AG04450 (cell line): ENCODE measurements at regions not wholly inside any gene's neighbourhood (a gene's known extent, or its start where the extent isn't known, plus 50 kb on each side); places are given as distances from the start of the nearest gene placed in this dataset.
"Not testable (repeated sequence)": the region's sequence is repeated elsewhere in the genome, so short reads cannot be mapped to it uniquely, and the experiment has no call there.

Experiments used
- CTCF ChIA-PET: fragments of 300-600, 350-600 bp; formaldehyde crosslinking; extraction: SDS; loops from one replicate; lab custom pipeline; 2022; ENCODE audit warnings: antibody characterized with exemption, inconsistent platforms; lab: Charles Lee
- POLR2A ChIA-PET: fragments of 350-600 bp; formaldehyde crosslinking; extraction: SDS; loops from one replicate; lab custom pipeline; 2021; ENCODE audit warnings: antibody characterized with exemption, inconsistent platforms; lab: Yijun Ruan, JAX
- DNase-seq: peaks from one replicate; pipeline ENCODE4 v3.0.0-alpha.2; 2011; ENCODE audit warnings: low read depth, low spot score
- H3K27ac ChIP-seq: one replicate; pipeline ENCODE4 v1.5.1; 2012; ENCODE audit warnings: low read depth, low read length, control low read depth
- H3K27me3 ChIP-seq: one replicate; pipeline ENCODE4 v1.6.0; 2012; ENCODE audit warnings: low read length; ENCODE audit not compliant: control insufficient read depth, insufficient read depth
- H3K4me3 ChIP-seq: 2 replicates; pipeline ENCODE4 v1.5.1; 2011; ENCODE audit warnings: mild to moderate bottlenecking, low read depth, low read length, control low read depth
- H3K9me3 ChIP-seq: 2 replicates; pipeline ENCODE4 v1.5.1; 2012; ENCODE audit warnings: low read length; ENCODE audit not compliant: control insufficient read depth, insufficient read depth
- CTCF ChIP-seq: IDR thresholded peaks from 2 replicates; pipeline ENCODE4 v1.5.1; 2011; ENCODE audit warnings: low read depth, low read length, control low read depth, inconsistent platforms

- CTCF ChIA-PET = no interaction called here
- peaks cover 54% of the 10 kb centered on the region for H3K9me3 ChIP-seq
- DNase-seq = no peak
- no peak for TF ChIP-seq CTCF
- H3K27ac ChIP-seq = no peak overlapping the region
- H3K27me3 ChIP-seq = no peaks in the 10 kb centered on the region
- POLR2A ChIA-PET = no interaction called here
- no peak overlapping the region for H3K4me3 ChIP-seq
Observed at GRCh38 chr19:28553764-28554163, 659.2 kb downstream of the UQCRFS1 start.

GRCh38 chr19:28553005-28553404 is 659.9 kb downstream of the UQCRFS1 start:
- Histone ChIP-seq H3K27me3 (no peaks in the 10 kb centered on the region), H3K4me3 (no peak overlapping the region), H3K27ac (no peak overlapping the region), H3K9me3 (peaks cover 61% of the 10 kb centered on the region)
- CTCF ChIA-PET = no interaction called here
- POLR2A ChIA-PET = no interaction called here
- no peak for DNase-seq
- TF ChIP-seq CTCF = no peak

GRCh38 chr19:28549680-28550277 is 663.2 kb downstream of the UQCRFS1 start:
- no peak for DNase-seq
- peaks cover 57% of the 10 kb centered on the region for H3K9me3 ChIP-seq
- H3K27me3 ChIP-seq = no peaks in the 10 kb centered on the region
- ChIA-PET CTCF (no interaction called here), POLR2A (no interaction called here)
- no peak overlapping the region for H3K4me3 ChIP-seq
- TF ChIP-seq CTCF = no peak
- no peak overlapping the region for H3K27ac ChIP-seq

GRCh38 chr19:28546148-28546685 is 666.7 kb downstream of the UQCRFS1 start:
- no peak overlapping the region for H3K27ac ChIP-seq
- H3K4me3 ChIP-seq = no peak overlapping the region
- DNase-seq = no peak
- H3K9me3 ChIP-seq = peaks cover 47% of the 10 kb centered on the region
- CTCF ChIA-PET = no interaction called here
- no peak for TF ChIP-seq CTCF
- H3K27me3 ChIP-seq = no peaks in the 10 kb centered on the region
- POLR2A ChIA-PET = no interaction called here

GRCh38 chr19:28545397-28545796 is 667.6 kb downstream of the UQCRFS1 start:
- POLR2A ChIA-PET, H3K27ac ChIP-seq, DNase-seq, CTCF ChIA-PET, H3K27me3 ChIP-seq, H3K4me3 ChIP-seq: not testable (repeated sequence)
- peaks cover 47% of the 10 kb centered on the region for H3K9me3 ChIP-seq
